ENCODE measurements at regions not wholly inside any gene's neighbourhood (a gene's known extent, or its start where the extent isn't known, plus 50 kb on each side); places are given as distances from the start of the nearest gene placed in this dataset.

GRCh38 chr17:45662432-45662831 is 121.7 kb upstream of the CRHR1 start:
- TF ChIP-seq CTCF (conservative IDR thresholded peaks at IDR 0.05; ENCODE audit: low read depth, low read length): no peak
- TF ChIP-seq EZH2phosphoT487 (IDR thresholded peaks at IDR 0.05; ENCODE audit: borderline replicate concordance, low read length): no peak
